PC-9 (cell line): ENCODE measurements at regions not wholly inside any gene's neighbourhood (a gene's known extent, or its start where the extent isn't known, plus 50 kb on each side); places are given as distances from the start of the nearest gene placed in this dataset.

Experiments used
- CTCF ChIP-seq: fragments of 200-600 bp; sonication (generic); conservative IDR thresholded peaks from 2 replicates; pipeline ENCODE4 v1.6.1; 2017; ENCODE audit warnings: mixed run types, antibody characterized with exemption, mild to moderate bottlenecking, moderate library complexity
- EZH2 ChIP-seq: fragments of 200-600 bp; sonication (generic); IDR thresholded peaks from 2 replicates; pipeline ENCODE4 v1.8.0; 2017; ENCODE audit warnings: antibody characterized with exemption, low read depth

- TF ChIP-seq CTCF (no peak), EZH2 (no peak)
Measured at GRCh38 chr12:42749239-42749638, 159.7 kb upstream of the PRICKLE1 start.
